B cell (primary cell): ENCODE measurements at regions not wholly inside any gene's neighbourhood (a gene's known extent, or its start where the extent isn't known, plus 50 kb on each side); places are given as distances from the start of the nearest gene placed in this dataset.

Experiments
- ATAC-seq: fragments of 200-7000 bp; cut with Tn5 transposase; one replicate; pipeline ENCODE4 v1.10.0; 2021; ENCODE audit warnings: low read depth, mild to moderate bottlenecking, moderate number of reproducible peaks, moderate library complexity
- CTCF ChIA-PET: fragments of 350-600 bp; sonication (Branson Sonifier 250); formaldehyde crosslinking; loops from one replicate; lab custom pipeline; 2021; ENCODE audit warnings: antibody characterized with exemption, inconsistent platforms; lab: Charles Lee
- POLR2A ChIA-PET: fragments of 350-600 bp; sonication (Branson Sonifier 250); formaldehyde crosslinking; loops from one replicate; lab custom pipeline; 2021; ENCODE audit warnings: antibody characterized with exemption; lab: Charles Lee
- DNase-seq: peaks from one replicate; pipeline ENCODE4 v3.0.0; 2013
- H2AFZ ChIP-seq: 2 replicates; pipeline ENCODE4 v1.6.1; 2012; ENCODE audit warnings: mild to moderate bottlenecking, low read depth, low read length; ENCODE audit not compliant: insufficient read depth, poor library complexity, severe bottlenecking
- H3K27ac ChIP-seq, 2 donors: 1 replicate in 1 of 2; 2 replicates in 1 of 2; pipeline ENCODE4 v1.5.1; 2012 to 2013; ENCODE audit warnings: low read length in 2 of 2, mild to moderate bottlenecking in 2 of 2, moderate library complexity in 1 of 2
- H3K27me3 ChIP-seq, 4 experiments: fragments of 200-600 bp in 1 of 4; sonication (generic) in 1 of 4; replicated peaks in 1 of 4; 1 replicate in 2 of 4; 2 replicates in 2 of 4; pipeline versions ENCODE4 v1.6.1 to v1.7.0; 2013 to 2016; ENCODE audit warnings: low read length in 3 of 4, mild to moderate bottlenecking in 2 of 4, mixed read lengths in 1 of 4, moderate library complexity in 1 of 4; ENCODE audit not compliant: insufficient read depth in 4 of 4, control insufficient read depth in 3 of 4; ENCODE audit errors: control extremely low read depth in 1 of 4
- H3K36me3 ChIP-seq, 2 experiments: replicated peaks in 1 of 2; 1 replicate in 1 of 2; 2 replicates in 1 of 2; pipeline versions ENCODE4 v1.6.1 to v1.7.1; 2013; ENCODE audit warnings: low read length in 1 of 2; ENCODE audit not compliant: insufficient read depth in 2 of 2, control insufficient read depth in 1 of 2; ENCODE audit errors: control extremely low read depth in 1 of 2, extremely low read depth in 1 of 2
- H3K4me1 ChIP-seq, 2 donors: fragments of 200-600 bp in 1 of 2; sonication (generic) in 1 of 2; 1 replicate in 1 of 2; 2 replicates in 1 of 2; pipeline versions ENCODE4 v1.5.1 to v1.6.1; 2013 to 2017; ENCODE audit warnings: low read length in 2 of 2; ENCODE audit not compliant: control insufficient read depth in 2 of 2, insufficient read depth in 2 of 2
- H3K4me2 ChIP-seq: replicated peaks from 2 replicates; pipeline ENCODE3; 2012; ENCODE audit warnings: mild to moderate bottlenecking, low read depth, low read length; ENCODE audit not compliant: poor library complexity, severe bottlenecking
- H3K4me3 ChIP-seq, 5 experiments: fragments of 200-600 bp in 1 of 5; sonication (generic) in 1 of 5; 1 replicate in 3 of 5; 2 replicates in 2 of 5; pipeline versions ENCODE4 v1.5.1 to v1.7.0; 2011 to 2016; ENCODE audit warnings: low read length in 4 of 5, mild to moderate bottlenecking in 4 of 5, low read depth in 2 of 5, control low read depth in 1 of 5, moderate library complexity in 1 of 5; ENCODE audit not compliant: insufficient read depth in 1 of 5; ENCODE audit errors: control extremely low read depth in 1 of 5, extremely low read depth in 1 of 5
- H3K79me2 ChIP-seq: fragments of 200-600 bp; sonication (generic); one replicate; pipeline ENCODE4 v1.6.0; 2016; ENCODE audit warnings: low read length; ENCODE audit not compliant: control insufficient read depth, insufficient read depth
- H3K9ac ChIP-seq: fragments of 200-600 bp; sonication (generic); 2 replicates; pipeline ENCODE4 v1.6.1; 2017; ENCODE audit warnings: mild to moderate bottlenecking, low read length, moderate library complexity
- H3K9me3 ChIP-seq, 3 donors: one replicate each; pipeline versions ENCODE4 v1.6.1 to v1.7.1; 2013; ENCODE audit warnings: low read length in 2 of 3; ENCODE audit not compliant: control insufficient read depth in 2 of 3, insufficient read depth in 1 of 3; ENCODE audit errors: control extremely low read depth in 1 of 3
- H4K20me1 ChIP-seq: 2 replicates; pipeline ENCODE4 v1.6.0; 2012; ENCODE audit warnings: mild to moderate bottlenecking, low read length; ENCODE audit not compliant: insufficient read depth, control insufficient read depth, poor library complexity, severe bottlenecking
- H3K27ac Mint-ChIP-seq: one replicate; pipeline ENCODE4 v1.8.0; 2021; ENCODE audit warnings: mixed read lengths
- H3K27me3 Mint-ChIP-seq: one replicate; pipeline ENCODE4 v1.8.0; 2021; ENCODE audit warnings: mixed read lengths
- H3K4me1 Mint-ChIP-seq: one replicate; pipeline ENCODE4 v1.8.0; 2021; ENCODE audit warnings: mixed read lengths
- H3K4me3 Mint-ChIP-seq: one replicate; pipeline ENCODE4 v1.8.0; 2021; ENCODE audit warnings: mixed read lengths
- H3K9me3 Mint-ChIP-seq: one replicate; pipeline ENCODE4 v1.8.0; 2022; ENCODE audit warnings: mixed read lengths; ENCODE audit not compliant: insufficient read depth
- EZH2 ChIP-seq: IDR thresholded peaks from 2 replicates; pipeline ENCODE4 v1.6.1; 2012; ENCODE audit warnings: borderline replicate concordance, low read depth, mild to moderate bottlenecking, moderate library complexity, low read length; ENCODE audit not compliant: insufficient read depth, poor library complexity, severe bottlenecking
- WGBS: methylation state at CpG from one replicate; pipeline ENCODE4 v1.1.5; 2013; ENCODE audit warnings: missing lambda C conversion rate; ENCODE audit not compliant: insufficient coverage; 5-methylcytosine and 5-hydroxymethylcytosine counted together
- intact Hi-C: fragments of 100-400 bp; cut with micrococcal nuclease; formaldehyde crosslinking; loops from one replicate; pipeline ENCODE4 v1.10.0; 2022
- TF ChIP-seq, protein P1 (sequence below): fragments of 200-600 bp; IDR thresholded peaks from one replicate; pipeline ENCODE4 v1.8.0; 2022; ENCODE audit warnings: antibody characterized with exemption, mild to moderate bottlenecking

- Histone ChIP-seq H3K27ac (no peak overlapping the region), H3K79me2 (no peaks in the 10 kb centered on the region), H3K9ac (no peak overlapping the region), H4K20me1 (no peaks in the 10 kb centered on the region), H3K4me1 (no peaks in the 10 kb centered on the region), H3K27me3 (peaks cover 0 to 5% (median 0%) of the 10 kb centered on the region in 4 experiments), H3K4me2 (no peak overlapping the region), H2AFZ (no peak overlapping the region), H3K4me3 (no peak overlapping the region), H3K9me3 (peaks cover 0 to 14% (median 0%) of the 10 kb centered on the region in 3 donors), H3K36me3 (no peaks in the 10 kb centered on the region)
- Mint-ChIP-seq H3K4me1 (no peaks in the 10 kb centered on the region), H3K4me3 (no peak overlapping the region), H3K9me3 (peaks cover 4% of the 10 kb centered on the region), H3K27ac (no peak overlapping the region), H3K27me3 (peaks cover 20% of the 10 kb centered on the region)
- POLR2A ChIA-PET, result no interaction called here
- TF ChIP-seq EZH2, result no peak
- TF ChIP-seq, protein P1, sequence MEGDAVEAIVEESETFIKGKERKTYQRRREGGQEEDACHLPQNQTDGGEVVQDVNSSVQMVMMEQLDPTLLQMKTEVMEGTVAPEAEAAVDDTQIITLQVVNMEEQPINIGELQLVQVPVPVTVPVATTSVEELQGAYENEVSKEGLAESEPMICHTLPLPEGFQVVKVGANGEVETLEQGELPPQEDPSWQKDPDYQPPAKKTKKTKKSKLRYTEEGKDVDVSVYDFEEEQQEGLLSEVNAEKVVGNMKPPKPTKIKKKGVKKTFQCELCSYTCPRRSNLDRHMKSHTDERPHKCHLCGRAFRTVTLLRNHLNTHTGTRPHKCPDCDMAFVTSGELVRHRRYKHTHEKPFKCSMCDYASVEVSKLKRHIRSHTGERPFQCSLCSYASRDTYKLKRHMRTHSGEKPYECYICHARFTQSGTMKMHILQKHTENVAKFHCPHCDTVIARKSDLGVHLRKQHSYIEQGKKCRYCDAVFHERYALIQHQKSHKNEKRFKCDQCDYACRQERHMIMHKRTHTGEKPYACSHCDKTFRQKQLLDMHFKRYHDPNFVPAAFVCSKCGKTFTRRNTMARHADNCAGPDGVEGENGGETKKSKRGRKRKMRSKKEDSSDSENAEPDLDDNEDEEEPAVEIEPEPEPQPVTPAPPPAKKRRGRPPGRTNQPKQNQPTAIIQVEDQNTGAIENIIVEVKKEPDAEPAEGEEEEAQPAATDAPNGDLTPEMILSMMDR, result no peak
- ATAC-seq (no peak), DNase-seq (no peak)
- WGBS, result 95% methylated on average over 6 of the region's 8 CpGs
- intact Hi-C loops, result no loop called here
- CTCF ChIA-PET, result no interaction called here
Measured at GRCh38 chr17:72477491-72477890, 356.7 kb downstream of the SOX9 start.

DNA sequence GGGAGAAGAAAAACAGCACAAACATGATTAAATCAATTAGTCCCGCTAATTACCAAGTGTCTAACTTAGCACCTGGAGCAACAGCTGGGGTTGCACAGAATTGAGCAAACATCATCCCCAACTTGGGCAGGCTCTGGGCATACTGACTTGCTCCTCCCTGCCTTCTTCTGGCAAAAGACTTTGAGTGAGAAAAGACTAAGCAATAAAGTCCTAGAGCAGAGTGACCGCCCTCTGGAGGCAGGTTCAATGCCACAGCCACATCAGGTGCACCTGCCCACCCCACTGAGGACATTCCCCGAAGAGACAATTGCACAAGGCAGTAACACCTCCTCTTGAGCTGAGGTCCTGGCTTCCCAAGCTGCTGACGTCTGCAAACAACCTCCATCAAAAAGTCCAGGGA, 358.3 kb downstream of the SOX9 start:
- Mint-ChIP-seq H3K4me1 (no peaks in the 10 kb centered on the region), H3K4me3 (no peak overlapping the region), H3K27ac (no peak overlapping the region), H3K27me3 (peaks cover 24% of the 10 kb centered on the region), H3K9me3 (peaks cover 2% of the 10 kb centered on the region)
- H4K20me1 ChIP-seq, result no peaks in the 10 kb centered on the region
- TF ChIP-seq, protein P1, result no peak
- TF ChIP-seq EZH2, result no peak
- H3K4me2 ChIP-seq, result no peak overlapping the region
- DNase-seq (no peak), ATAC-seq (no peak)
- H2AFZ ChIP-seq, result no peak overlapping the region
- no peak overlapping the region for H3K27ac ChIP-seq
- no peaks in the 10 kb centered on the region for H3K79me2 ChIP-seq
- H3K9ac ChIP-seq, result no peak overlapping the region
- H3K4me1 ChIP-seq, result no peaks in the 10 kb centered on the region
- ChIA-PET POLR2A (no interaction called here), CTCF (no interaction called here)
- 77% methylated on average over 4 of the region's 4 CpGs for WGBS
- intact Hi-C loops, result no loop called here
- peaks cover 0 to 14% (median 0%) of the 10 kb centered on the region in 3 donors for H3K9me3 ChIP-seq
- no peak overlapping the region for H3K4me3 ChIP-seq
- H3K36me3 ChIP-seq, result no peaks in the 10 kb centered on the region
- H3K27me3 ChIP-seq, result peaks cover 0 to 5% (median 0%) of the 10 kb centered on the region in 4 experiments
